Right atrium auricular region (tissue), 2 donors: ENCODE measurements at regions not wholly inside any gene's neighbourhood (a gene's known extent, or its start where the extent isn't known, plus 50 kb on each side); places are given as distances from the start of the nearest gene placed in this dataset.

Experiments used
- DNase-seq: peaks from one replicate; pipeline ENCODE4 v3.0.0-alpha.2; 2019; ENCODE audit warnings: low spot score
- H3K27ac ChIP-seq, 2 donors: fragments of 200-600 bp; sonication (generic); 1 replicate in 1 of 2; 2 replicates in 1 of 2; pipeline ENCODE4 v1.5.1; 2016 to 2019
- H3K27me3 ChIP-seq, 2 donors: fragments of 200-600 bp; sonication (generic); one replicate each; pipeline versions ENCODE4 v1.5.1 to v1.6.0; 2017 to 2019
- H3K36me3 ChIP-seq: fragments of 200-600 bp; sonication (generic); one replicate; pipeline ENCODE4 v1.5.1; 2016
- H3K4me1 ChIP-seq, 2 donors: fragments of 200-600 bp; sonication (generic); one replicate each; pipeline versions ENCODE4 v1.5.1 to v1.6.0; 2017 to 2019
- H3K4me3 ChIP-seq, 2 donors: fragments of 200-600 bp; sonication (generic); 1 replicate in 1 of 2; 2 replicates in 1 of 2; pipeline ENCODE4 v1.5.1; 2017 to 2019; ENCODE audit warnings: mild to moderate bottlenecking in 1 of 2, moderate library complexity in 1 of 2
- H3K9me3 ChIP-seq, 2 donors: fragments of 200-600 bp; sonication (generic); one replicate each; pipeline ENCODE4 v1.5.1; 2019
- CTCF ChIP-seq, 2 donors: fragments of 200-600 bp; sonication (generic); IDR thresholded peaks; one replicate each; pipeline ENCODE4 v1.5.1; 2019; ENCODE audit warnings: antibody characterized with exemption in 2 of 2

DNA sequence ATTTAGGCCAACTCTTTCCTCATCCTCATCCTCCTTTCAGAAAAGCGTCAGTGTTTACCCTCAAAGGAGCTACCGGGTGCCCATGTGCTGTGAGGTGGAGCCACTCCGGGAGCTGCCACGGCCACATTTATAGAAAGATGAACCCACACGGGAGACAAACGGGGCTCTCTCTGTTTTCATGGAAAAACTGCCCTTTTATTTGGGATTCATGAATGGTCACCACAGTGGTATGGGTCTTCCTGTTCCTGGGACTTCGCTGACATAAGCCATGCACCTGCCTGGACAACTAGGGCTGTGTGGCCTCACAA, 224.2 kb downstream of the ZIC5 start:
- Histone ChIP-seq H3K4me3 (no peak overlapping the region), H3K4me1 (peaks cover 0 to 2% of the 10 kb centered on the region in 2 donors), H3K27me3 (no peaks in the 10 kb centered on the region), H3K36me3 (no peaks in the 10 kb centered on the region), H3K27ac (no peak overlapping the region), H3K9me3 (no peaks in the 10 kb centered on the region)
- no peak for TF ChIP-seq CTCF (IDR thresholded peaks at IDR 0.05)
- no peak for DNase-seq

DNA sequence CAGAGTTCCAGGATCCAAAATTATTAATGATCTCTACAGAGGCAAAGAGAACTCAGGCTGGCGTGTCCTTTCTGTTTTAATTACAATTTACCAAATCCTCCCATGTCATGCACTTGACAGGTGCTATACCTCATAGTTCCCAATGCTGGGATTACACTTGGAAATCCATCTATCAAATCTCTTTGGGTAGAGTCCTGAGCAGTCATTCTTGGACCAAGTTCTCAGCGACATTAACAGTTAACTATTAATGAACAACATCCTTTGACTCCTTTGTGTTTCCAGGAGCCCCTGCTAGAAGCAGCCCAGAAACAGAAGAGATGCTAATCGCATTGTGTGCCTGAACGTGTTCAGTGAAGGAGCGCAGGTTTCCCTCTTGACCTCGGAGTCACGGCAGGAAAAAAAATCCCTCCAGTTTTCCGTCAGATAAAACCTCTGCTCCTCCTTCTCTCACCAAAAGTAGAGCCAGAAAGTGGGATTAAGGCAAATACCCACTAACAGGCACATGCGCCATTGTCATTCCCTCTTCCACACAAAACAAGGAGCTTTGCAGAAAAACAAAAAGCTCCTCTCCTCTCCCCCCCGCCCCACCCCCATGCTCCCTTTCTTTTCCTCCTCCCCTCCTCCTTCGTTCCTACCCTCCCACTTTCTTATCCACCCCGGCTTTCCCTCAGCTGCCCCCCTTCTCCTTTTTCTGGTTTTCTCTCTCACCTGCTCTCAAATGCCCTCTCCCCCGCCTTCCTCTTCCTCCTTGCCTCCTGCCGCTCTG, 224.7 kb downstream of the ZIC5 start:
- no peak for DNase-seq
- no peaks in the 10 kb centered on the region for H3K27me3 ChIP-seq
- no peaks in the 10 kb centered on the region for H3K36me3 ChIP-seq
- no peak for TF ChIP-seq CTCF (IDR thresholded peaks at IDR 0.05)
- no peaks in the 10 kb centered on the region for H3K9me3 ChIP-seq
- no peak overlapping the region for H3K4me3 ChIP-seq
- H3K4me1 ChIP-seq = peaks cover 0 to 7% of the 10 kb centered on the region in 2 donors
- H3K27ac ChIP-seq = no peak overlapping the region

GRCh38 chr13:99743094-99743493, 228.5 kb downstream of the ZIC5 start:
- H3K27me3 ChIP-seq = no peaks in the 10 kb centered on the region
- no peaks in the 10 kb centered on the region for H3K36me3 ChIP-seq

DNA sequence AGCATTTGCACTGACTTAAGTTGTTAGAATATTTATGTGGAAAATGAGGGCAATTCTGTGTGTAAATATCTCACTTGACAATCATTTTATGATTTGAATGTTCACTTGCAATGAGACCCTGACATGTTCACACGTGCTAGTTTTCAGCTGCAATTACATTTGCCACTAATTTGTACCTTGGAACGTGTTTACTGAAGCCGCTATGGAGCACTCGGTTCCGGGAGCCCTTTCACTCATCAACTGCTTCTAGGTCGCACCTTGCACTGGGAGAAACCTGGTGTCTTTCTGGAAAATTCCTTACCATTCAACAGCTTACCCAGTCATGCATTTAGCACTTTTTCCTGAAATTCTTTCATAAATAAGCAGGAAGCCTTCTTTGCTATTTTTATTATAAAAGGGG, 229.6 kb downstream of the ZIC5 start:
- Histone ChIP-seq H3K4me1 (peaks cover 0 to 7% of the 10 kb centered on the region in 2 donors), H3K9me3 (no peaks in the 10 kb centered on the region), H3K36me3 (no peaks in the 10 kb centered on the region), H3K27ac (no peak overlapping the region), H3K27me3 (no peaks in the 10 kb centered on the region), H3K4me3 (no peak overlapping the region)
- DNase-seq = no peak
- TF ChIP-seq CTCF (IDR thresholded peaks at IDR 0.05) = no peak

More at GRCh38 chr13:99743094-99743493, 228.5 kb downstream of the ZIC5 start:
- Histone ChIP-seq H3K4me3 (no peak overlapping the region), H3K9me3 (no peaks in the 10 kb centered on the region), H3K4me1 (peaks cover 0 to 7% of the 10 kb centered on the region in 2 donors), H3K27ac (no peak overlapping the region)
- no peak for DNase-seq
- no peak for TF ChIP-seq CTCF (IDR thresholded peaks at IDR 0.05)

DNA sequence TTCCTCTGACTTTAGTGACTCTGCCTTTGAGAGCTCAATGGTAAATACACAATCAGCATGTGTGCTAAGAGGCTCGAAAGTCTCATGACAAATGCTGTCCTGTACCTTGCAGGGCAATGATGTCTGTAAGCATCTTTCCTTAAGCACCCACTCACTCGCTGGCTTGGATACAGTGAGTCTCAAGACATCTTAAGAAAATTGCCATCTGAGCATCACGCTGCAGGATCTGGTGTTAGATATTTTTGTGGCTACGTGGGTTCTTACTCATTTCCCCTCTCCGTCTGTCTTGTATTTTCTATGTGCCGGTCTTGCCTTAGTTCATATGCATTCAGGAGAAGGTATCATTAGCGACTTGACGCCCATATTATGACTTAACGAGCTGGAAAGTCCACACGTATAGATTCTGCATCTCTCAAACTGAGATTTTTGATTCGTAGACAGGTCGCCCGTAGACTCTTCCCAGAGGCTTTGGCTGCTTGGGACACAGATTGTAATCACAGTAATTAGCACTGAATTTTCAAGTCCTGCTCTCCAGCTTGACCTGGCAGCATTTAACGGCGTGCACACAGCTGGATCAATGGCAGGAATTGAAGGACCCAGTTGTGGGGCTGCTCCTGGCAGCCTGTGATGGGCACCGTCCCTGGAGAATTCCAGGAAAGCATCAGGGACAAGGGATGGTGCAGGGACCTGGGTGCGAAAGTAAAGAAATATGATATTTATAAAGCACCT, 231.2 kb downstream of the ZIC5 start:
- peaks cover 0 to 7% of the 10 kb centered on the region in 2 donors for H3K4me1 ChIP-seq
- no peaks in the 10 kb centered on the region for H3K27me3 ChIP-seq
- no peak overlapping the region for H3K4me3 ChIP-seq
- no peak overlapping the region for H3K27ac ChIP-seq
- no peaks in the 10 kb centered on the region for H3K36me3 ChIP-seq
- TF ChIP-seq CTCF (IDR thresholded peaks at IDR 0.05) = no peak
- no peaks in the 10 kb centered on the region for H3K9me3 ChIP-seq
- DNase-seq = no peak
